Testis (tissue), 2 donors: ENCODE measurements at regions not wholly inside any gene's neighbourhood (a gene's known extent, or its start where the extent isn't known, plus 50 kb on each side); places are given as distances from the start of the nearest gene placed in this dataset.

ENCODE experiments used
- CTCF ChIP-seq, 3 experiments: fragments of 450-650 bp in 2 of 3; fragments of 200-600 bp in 1 of 3; sonication (generic) in 1 of 3; IDR thresholded peaks; one replicate each; pipeline ENCODE4 v1.5.1; 2016 to 2019; ENCODE audit warnings: antibody characterized with exemption in 3 of 3, mild to moderate bottlenecking in 2 of 3, moderate library complexity in 1 of 3
- POLR2A ChIP-seq: fragments of 450-650 bp; IDR thresholded peaks from one replicate; pipeline ENCODE4 v1.6.1; 2017; ENCODE audit warnings: antibody characterized with exemption, mild to moderate bottlenecking, moderate library complexity

- TF ChIP-seq CTCF (IDR thresholded peaks at IDR 0.05) = no peak
- TF ChIP-seq POLR2A = no peak
These were observed 62.6 kb downstream of the SMUG1 start for GRCh38 chr12:54126029-54126695.
